VCaP (cell line): ENCODE measurements at regions not wholly inside any gene's neighbourhood (a gene's known extent, or its start where the extent isn't known, plus 50 kb on each side); places are given as distances from the start of the nearest gene placed in this dataset.

Source experiments
- H3K27ac ChIP-seq: fragments of 450-650 bp; 2 replicates; pipeline ENCODE4 v1.5.1; 2017
- TF ChIP-seq, protein P1 (sequence below): fragments of 450-650 bp; conservative IDR thresholded peaks from 2 replicates; pipeline ENCODE4 v1.5.1; 2017; ENCODE audit warnings: mild to moderate bottlenecking, moderate library complexity

DNA sequence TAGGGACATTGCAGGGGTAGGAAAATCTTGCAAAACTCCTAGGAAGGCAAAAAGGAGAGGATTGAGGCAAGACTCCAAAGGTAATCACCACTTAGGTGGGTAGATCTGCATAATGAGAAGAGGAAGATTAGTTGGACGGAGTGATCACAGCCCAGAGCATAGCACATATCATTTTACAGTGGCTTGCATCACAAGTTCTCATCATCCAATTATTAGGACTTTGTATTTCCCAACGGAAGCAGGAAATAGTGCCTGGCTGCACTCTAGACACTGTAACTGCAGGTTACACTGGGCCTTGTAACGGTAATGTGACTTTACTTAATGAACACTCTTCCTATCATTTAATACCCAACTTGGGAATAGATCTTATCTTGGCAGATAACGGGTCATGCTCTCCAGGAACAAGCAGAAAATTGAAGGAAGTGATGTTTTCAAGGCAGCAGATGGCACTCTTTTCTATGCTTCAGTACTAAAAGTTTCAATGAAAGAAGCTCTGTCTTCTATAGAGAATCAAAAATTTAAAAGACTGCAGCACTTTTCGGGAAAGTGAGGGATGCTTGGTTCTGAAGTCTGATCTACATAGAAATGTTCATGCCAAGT, 101.9 kb upstream of the KCNMB2 start:
- H3K27ac ChIP-seq, result no peak overlapping the region
- TF ChIP-seq, protein P1, sequence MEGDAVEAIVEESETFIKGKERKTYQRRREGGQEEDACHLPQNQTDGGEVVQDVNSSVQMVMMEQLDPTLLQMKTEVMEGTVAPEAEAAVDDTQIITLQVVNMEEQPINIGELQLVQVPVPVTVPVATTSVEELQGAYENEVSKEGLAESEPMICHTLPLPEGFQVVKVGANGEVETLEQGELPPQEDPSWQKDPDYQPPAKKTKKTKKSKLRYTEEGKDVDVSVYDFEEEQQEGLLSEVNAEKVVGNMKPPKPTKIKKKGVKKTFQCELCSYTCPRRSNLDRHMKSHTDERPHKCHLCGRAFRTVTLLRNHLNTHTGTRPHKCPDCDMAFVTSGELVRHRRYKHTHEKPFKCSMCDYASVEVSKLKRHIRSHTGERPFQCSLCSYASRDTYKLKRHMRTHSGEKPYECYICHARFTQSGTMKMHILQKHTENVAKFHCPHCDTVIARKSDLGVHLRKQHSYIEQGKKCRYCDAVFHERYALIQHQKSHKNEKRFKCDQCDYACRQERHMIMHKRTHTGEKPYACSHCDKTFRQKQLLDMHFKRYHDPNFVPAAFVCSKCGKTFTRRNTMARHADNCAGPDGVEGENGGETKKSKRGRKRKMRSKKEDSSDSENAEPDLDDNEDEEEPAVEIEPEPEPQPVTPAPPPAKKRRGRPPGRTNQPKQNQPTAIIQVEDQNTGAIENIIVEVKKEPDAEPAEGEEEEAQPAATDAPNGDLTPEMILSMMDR, result peak; percentile 58

DNA sequence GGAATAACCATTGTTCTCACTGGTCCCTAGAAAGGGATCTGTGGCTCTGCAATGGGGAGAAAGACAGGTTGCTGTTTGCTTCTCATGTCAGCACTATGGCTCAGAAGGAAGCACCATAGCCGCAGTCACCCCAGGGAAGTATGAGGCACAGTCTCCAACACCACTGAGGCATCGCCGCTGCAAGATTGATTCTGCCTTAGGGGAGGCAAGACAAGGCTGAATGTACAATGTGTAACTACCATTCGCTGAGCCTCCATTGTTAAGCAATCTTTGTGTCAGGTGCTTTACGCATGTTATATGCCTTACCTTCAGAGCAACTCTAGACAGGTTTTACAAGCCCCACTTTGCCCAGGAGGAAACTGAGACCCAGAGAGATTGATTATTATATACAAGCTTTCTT, 100.7 kb upstream of the KCNMB2 start:
- H3K27ac ChIP-seq, result no peak overlapping the region
- TF ChIP-seq, protein P1, result no peak

DNA sequence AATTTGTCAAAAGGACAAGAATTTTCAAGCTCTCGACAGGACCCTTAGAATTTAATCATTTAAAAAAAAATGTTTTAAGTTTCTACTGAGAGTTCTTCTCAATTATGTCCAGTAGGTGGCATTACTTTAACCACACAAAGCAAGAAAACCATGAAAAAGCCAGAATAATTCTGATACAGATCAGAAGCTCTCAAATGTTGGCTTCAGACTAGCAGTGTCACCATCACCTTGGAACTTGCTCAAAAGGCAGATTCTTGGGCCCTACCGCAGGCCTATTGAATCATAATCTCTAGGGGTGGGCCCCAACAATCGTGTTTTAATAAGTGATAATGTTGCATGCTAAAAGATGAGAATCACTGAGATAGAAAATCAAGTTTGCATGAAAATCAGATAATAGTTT, 99.5 kb upstream of the KCNMB2 start:
- no peak overlapping the region for H3K27ac ChIP-seq
- TF ChIP-seq, protein P1, result peak; percentile 81

DNA sequence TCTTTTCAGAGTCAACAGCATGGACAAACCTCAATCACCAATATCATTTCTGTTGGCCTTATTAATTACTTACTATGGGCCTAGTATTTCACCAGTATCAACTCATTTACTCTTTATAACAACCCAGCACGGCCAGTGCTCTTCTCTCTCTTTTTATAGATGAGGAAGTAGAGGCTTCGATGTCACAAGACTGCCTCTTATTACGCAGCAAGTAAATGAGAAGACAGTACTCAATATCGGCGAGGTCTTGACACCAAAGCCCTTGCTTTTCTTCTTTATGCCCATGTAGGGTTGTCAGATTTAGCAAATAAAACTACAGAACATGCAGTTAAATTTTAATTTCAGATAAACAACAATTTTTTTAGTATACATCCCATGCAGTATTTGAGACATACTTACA, 99.0 kb upstream of the KCNMB2 start:
- H3K27ac ChIP-seq, result no peak overlapping the region
- TF ChIP-seq, protein P1, result no peak

DNA sequence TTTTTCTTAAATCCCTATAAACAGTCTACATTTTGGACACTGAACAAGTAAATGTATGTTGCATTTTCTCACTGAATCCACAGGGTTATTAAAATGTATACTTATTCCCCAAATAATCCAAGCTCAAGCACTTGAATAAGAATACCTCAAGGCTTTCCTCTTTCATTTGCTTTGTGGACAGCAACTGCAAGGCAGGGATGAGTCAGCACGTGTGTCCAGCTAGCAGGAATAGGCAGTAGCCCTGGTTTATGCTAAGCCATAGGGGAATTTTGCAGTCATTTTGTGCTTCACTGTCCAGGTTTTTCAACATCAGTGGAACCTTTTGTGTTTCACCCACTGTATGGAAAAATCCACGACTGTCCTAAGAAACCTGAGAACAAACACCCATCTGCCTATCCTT, 96.7 kb upstream of the KCNMB2 start:
- H3K27ac ChIP-seq, result no peak overlapping the region
- TF ChIP-seq, protein P1, result no peak

DNA sequence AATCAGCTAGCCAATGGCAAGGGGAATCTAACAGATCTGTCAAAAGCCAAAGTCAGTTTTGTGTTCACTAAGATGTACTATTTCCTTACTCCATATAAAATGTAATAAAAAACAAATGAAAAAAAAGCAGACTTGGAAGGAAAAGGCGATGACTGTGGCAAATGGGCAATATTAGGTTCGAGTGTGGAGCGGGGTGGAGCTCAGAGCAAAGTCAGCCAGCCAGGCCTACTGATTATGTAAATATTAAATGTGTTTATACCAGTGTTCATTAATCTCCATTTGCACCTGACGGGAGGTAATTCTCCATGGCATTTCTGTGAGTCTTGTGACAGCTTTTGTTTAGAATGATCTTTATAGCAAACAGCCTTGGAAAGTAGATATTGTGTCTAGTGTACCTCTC, 96.2 kb upstream of the KCNMB2 start:
- H3K27ac ChIP-seq, result no peak overlapping the region
- TF ChIP-seq, protein P1, result no peak

DNA sequence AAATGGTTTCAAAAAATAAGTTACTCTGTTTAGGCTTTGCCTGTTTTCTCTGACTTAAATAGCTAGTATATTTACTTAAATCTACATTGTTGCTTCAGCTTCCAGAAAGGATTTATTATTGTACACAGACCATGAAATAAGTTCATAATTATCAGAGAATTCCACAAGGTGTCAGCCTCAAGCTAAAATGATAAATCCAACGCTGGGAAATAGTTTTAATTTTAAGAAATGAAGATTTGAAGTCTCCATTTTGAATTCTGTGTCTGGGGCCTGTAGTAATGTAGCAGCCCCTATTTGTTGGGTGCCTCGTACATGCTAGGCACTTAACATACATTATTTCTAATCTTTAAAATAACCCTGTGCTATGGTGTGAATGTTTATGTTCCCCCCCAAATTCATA, 92.6 kb upstream of the KCNMB2 start:
- H3K27ac ChIP-seq, result peak overlapping the region; percentile 59
- TF ChIP-seq, protein P1, result peak; percentile 67
